GM10266 (cell line): ENCODE measurements at regions not wholly inside any gene's neighbourhood (a gene's known extent, or its start where the extent isn't known, plus 50 kb on each side); places are given as distances from the start of the nearest gene placed in this dataset.

Experiments
- DNase-seq: peaks from one replicate; pipeline ENCODE4 v3.0.0; 2012; ENCODE audit errors: extremely low spot score
- CTCF ChIP-seq: IDR thresholded peaks from 2 replicates; pipeline ENCODE4 v1.5.1; 2012; ENCODE audit warnings: mild to moderate bottlenecking, low read depth; ENCODE audit not compliant: control insufficient read depth, insufficient read depth; ENCODE audit errors: missing control alignments

- no peak for TF ChIP-seq CTCF
- no peak for DNase-seq
Observed at GRCh38 chr12:24725616-24726015, 223.3 kb downstream of the BCAT1 start.

GRCh38 chr12:24724814-24725213, 224.1 kb downstream of the BCAT1 start:
- TF ChIP-seq CTCF: no peak
- DNase-seq: no peak

GRCh38 chr12:24723759-24724158, 225.1 kb downstream of the BCAT1 start:
- DNase-seq: no peak
- no peak for TF ChIP-seq CTCF

GRCh38 chr12:24721191-24721590, 227.7 kb downstream of the BCAT1 start:
- no peak for DNase-seq
- TF ChIP-seq CTCF: no peak

GRCh38 chr12:24719293-24719721, 229.6 kb downstream of the BCAT1 start:
- TF ChIP-seq CTCF: no peak
- no peak for DNase-seq

GRCh38 chr12:24718617-24719016, 230.3 kb downstream of the BCAT1 start:
- no peak for TF ChIP-seq CTCF
- no peak for DNase-seq

GRCh38 chr12:24714237-24714636, 234.7 kb downstream of the BCAT1 start:
- TF ChIP-seq CTCF: no peak
- DNase-seq: no peak
